Right lobe of liver (tissue), 4 donors: ENCODE measurements at regions not wholly inside any gene's neighbourhood (a gene's known extent, or its start where the extent isn't known, plus 50 kb on each side); places are given as distances from the start of the nearest gene placed in this dataset.

ENCODE experiments used
- CTCF ChIP-seq, 4 donors: fragments of 200-600 bp in 3 of 4; fragments of 450-650 bp in 1 of 4; IDR thresholded peaks; one replicate each; pipeline versions ENCODE4 v1.5.1 to v1.8.0; 2016 to 2022; ENCODE audit warnings: antibody characterized with exemption in 4 of 4, mild to moderate bottlenecking in 2 of 4
- POLR2A ChIP-seq: fragments of 450-650 bp; IDR thresholded peaks from one replicate; pipeline ENCODE4 v1.6.1; 2017; ENCODE audit warnings: antibody characterized with exemption, mild to moderate bottlenecking
- donor health status: DM: no; HTN: no; CAD: no.
- donor health status: DM: no; HTN: no; CAD: no.
- donor health status: DM: no; HTN: yes; CAD: no.

GRCh38 chr1:29793653-29794348 is 557.5 kb downstream of the PTPRU start:
- no peak for TF ChIP-seq CTCF (IDR thresholded peaks at IDR 0.05)
- TF ChIP-seq POLR2A: no peak
